VCaP (cell line): ENCODE measurements at regions not wholly inside any gene's neighbourhood (a gene's known extent, or its start where the extent isn't known, plus 50 kb on each side); places are given as distances from the start of the nearest gene placed in this dataset.
"Not testable (repeated sequence)": the region's sequence is repeated elsewhere in the genome, so short reads cannot be mapped to it uniquely, and the experiment has no call there.

ENCODE experiments used
- H3K27ac ChIP-seq: fragments of 450-650 bp; 2 replicates; pipeline ENCODE4 v1.5.1; 2017
- TF ChIP-seq, protein P1 (sequence below): fragments of 450-650 bp; conservative IDR thresholded peaks from 2 replicates; pipeline ENCODE4 v1.5.1; 2017; ENCODE audit warnings: mild to moderate bottlenecking, moderate library complexity

DNA sequence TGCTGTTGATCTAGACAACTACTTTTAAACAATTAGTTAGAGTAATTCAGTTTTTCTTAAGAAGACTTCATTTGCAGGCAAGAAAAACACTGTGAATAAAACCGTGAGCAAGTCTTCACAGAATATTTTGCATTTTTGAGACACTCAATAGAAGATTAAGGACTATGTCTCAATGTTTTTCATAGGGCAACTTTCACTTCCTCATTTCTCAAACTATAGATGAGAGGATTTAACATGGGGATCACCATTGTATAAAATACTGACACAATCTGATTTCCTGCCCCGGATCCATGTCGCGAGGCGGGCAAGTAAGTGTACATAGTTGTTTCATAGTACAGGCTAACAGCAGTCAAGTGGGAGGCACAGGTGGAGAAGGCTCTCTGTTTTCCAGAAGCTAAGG is 108.8 kb upstream of the IGSF1 start:
- H3K27ac ChIP-seq = no peak overlapping the region
- TF ChIP-seq, protein P1, sequence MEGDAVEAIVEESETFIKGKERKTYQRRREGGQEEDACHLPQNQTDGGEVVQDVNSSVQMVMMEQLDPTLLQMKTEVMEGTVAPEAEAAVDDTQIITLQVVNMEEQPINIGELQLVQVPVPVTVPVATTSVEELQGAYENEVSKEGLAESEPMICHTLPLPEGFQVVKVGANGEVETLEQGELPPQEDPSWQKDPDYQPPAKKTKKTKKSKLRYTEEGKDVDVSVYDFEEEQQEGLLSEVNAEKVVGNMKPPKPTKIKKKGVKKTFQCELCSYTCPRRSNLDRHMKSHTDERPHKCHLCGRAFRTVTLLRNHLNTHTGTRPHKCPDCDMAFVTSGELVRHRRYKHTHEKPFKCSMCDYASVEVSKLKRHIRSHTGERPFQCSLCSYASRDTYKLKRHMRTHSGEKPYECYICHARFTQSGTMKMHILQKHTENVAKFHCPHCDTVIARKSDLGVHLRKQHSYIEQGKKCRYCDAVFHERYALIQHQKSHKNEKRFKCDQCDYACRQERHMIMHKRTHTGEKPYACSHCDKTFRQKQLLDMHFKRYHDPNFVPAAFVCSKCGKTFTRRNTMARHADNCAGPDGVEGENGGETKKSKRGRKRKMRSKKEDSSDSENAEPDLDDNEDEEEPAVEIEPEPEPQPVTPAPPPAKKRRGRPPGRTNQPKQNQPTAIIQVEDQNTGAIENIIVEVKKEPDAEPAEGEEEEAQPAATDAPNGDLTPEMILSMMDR = no peak

DNA sequence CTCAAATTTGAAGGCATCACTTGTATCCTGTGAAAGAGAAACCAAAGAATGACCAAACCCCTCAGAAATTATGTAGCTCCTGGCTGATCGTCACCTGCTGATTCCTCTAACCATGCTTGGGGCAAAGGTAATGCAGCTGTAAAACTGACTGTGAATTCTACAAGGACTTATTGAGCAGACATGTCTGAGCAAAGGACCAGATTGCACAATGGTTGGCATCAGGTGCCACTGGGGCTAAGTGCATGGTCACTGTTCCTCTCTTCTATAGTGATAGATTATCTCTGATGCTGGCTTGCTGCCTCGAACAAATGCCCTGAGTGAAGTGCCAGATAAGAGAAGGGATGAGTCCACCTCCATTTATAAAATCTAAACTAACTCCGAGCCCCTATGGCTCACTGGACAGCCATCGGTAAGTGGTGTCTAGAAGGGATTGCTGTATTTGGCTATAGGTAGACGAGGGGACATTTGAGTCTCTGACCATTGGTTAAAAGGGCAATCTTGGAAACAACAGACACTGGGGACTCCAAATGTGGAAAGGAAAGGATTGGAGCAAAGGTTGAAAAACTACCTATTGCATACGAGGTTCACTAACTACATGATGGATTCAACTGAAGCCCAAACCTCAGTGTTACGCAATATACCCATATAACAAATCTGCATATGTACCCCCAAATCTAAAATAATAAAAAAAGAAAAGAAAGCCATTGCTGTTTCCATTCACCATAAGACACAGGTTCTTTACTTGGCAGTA is 110.7 kb upstream of the IGSF1 start:
- H3K27ac ChIP-seq = no peak overlapping the region
- TF ChIP-seq, protein P1 = no peak

DNA sequence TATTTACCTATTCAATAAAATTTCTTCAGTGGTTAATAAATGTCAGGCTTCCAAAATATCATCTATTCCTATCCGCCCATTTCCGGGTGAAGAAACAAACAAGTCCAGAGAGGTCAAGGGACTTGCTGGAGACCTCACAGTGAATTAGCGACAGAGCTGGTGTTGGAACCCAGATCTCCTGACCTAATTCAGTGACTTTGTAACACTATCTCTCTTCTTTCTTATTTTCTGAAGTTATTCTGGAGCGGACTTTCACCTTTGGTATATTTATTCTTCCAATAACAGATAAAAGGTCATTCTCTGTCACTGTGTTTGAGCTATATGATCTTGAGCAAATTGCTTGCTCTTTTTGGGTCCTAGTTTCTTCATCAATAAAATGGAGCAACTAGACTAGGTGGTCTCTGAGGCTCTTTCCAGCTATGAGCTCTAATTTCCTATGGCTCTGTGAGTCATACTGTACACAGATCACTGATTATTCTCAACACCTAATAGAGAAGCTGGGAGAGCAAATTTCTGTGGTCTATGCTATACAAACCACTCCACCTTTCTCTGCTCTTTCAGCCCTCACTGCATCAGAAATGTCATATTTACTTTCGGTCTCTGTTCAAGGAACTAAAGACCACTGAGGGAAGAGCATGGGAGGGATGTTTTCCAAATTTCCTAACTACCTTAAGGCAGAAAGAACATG is 113.2 kb upstream of the IGSF1 start:
- TF ChIP-seq, protein P1 = no peak
- H3K27ac ChIP-seq = no peak overlapping the region

DNA sequence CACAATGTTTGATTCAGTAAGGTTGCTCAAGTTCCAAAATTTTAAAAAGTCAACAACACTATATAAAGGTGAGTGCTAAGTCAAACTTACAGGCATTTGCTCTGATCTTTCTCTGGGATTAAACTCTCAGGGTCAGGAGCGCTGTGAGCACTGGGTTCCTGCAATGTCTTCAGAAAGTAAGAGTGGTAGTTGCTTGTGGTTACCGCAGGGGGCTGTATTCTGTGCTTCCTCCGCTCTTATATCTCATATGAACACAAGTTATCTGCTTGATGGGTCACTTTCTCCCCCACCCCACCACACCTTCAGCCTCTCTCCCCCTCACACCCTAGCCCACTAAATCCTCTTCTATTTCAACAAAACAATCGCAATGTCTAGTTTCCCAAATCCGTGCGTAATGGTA is 116.4 kb upstream of the IGSF1 start:
- TF ChIP-seq, protein P1 = peak; percentile 33
- H3K27ac ChIP-seq = no peak overlapping the region

DNA sequence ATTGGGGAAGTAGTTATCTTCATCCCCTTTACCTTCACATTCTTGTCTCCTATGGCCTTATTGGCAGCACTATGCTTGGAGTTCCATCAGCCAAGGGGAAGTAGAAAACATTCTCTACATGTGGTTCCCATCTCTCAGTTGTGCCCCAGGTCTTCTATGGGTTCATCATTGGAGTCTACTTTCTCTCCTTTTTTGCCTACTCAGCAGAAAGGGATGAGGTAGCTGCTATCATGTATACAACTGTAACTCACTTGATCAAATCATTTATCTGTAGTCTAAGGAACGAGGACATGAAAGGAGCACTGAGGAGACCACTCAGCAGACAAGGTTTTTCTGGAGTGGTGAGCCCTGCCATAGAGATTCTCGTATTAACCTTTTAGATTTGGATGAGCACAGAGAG is 119.0 kb upstream of the OR13H1 start:
- TF ChIP-seq, protein P1 = no peak
- H3K27ac ChIP-seq = no peak overlapping the region

DNA sequence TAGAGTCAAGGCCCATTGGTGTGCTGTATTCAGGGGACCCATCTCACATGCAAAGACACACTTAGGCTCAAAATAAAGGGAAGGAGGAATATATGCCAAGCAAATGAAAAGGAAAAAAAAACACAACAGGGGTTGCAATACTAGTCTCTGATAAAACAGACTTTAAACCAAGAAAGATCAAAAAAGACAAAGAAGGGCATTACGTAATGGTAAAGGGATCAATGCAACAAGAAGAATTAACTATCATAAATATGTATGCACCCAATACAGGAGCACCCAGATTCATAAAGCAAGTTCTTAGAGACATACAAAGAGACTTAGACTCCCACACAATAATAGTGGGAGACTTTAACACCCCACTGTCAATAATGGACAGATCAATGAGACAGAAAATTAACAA is 113.4 kb upstream of the OR13H1 start:
- H3K27ac ChIP-seq = not testable (repeated sequence)

DNA sequence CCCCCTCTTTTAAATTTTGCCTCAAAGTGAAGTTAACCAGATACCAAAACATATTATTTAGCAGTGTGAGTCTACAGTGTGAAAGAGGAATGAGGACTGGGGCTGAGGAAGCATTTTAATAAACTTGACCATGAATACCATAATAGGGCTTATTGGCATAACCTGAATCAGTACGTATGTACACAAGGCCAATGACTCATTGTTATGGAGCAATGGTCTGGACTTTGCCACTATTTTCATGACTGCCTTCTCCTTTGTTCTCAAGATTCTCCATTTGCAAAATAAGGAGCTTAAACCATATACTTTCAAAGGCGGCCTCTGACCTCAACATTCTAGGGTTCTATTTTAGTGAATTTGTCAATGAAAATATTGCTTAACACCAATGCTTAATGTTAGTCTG is 102.8 kb upstream of the OR13H1 start:
- H3K27ac ChIP-seq = no peak overlapping the region
- TF ChIP-seq, protein P1 = no peak

DNA sequence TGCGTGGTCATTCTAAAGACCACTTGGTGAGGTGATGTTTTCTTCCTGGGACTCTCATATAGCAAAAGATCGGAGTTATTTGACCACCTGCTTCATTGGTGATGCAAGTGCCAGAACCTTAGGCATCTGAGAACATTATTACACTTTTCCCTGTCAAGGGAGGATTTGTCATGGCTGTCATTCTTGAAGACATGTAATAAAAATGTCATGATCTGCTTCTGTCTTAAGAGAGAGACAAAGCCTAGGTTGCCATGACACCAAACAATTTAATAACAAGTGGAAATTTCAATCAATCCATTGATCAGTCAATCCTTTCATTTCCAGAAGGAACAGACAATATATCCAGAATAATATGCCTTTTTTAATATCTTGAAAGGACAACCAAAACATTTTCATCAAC is 97.9 kb upstream of the OR13H1 start:
- no peak overlapping the region for H3K27ac ChIP-seq
- TF ChIP-seq, protein P1 = no peak

DNA sequence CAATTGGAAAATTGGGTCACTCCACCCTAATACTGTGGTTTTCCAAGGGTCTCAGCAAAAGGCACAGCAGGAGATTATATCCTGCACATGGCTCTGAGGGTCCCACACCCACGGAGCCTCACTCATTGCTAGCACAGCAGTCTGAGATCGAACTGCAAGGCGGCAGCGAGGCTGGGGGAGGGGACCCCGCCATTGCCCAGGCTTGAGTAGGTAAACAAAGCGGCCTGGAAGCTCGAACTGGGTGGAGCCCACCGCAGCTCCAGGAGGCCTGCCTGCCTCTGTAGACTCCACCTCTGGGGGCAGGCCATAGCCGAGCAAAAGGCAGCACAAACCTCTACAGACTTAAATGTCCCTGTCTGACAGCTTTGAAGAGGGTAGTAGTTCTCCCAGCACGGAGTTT is 82.0 kb upstream of the OR13H1 start:
- H3K27ac ChIP-seq = not testable (repeated sequence)

DNA sequence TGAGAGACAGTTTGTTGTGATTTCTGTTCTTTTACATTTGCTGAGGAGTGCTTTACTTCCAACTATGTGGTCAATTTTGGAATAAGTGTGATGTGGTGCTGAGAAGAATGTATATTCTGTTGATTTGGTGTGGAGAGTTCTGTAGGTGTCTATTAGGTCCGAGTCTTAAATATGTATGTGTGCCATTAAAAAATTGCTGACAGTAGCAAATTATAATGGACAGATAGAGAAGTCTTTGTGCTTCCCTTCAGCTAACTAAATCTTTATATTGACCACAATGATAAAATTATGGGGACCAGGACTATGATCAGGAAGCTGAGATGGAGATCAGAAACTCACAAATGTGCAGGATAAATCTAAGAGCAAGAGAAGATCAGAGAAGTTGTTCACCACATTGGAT is 70.1 kb upstream of the OR13H1 start:
- H3K27ac ChIP-seq = not testable (repeated sequence)
